GM18505 (cell line): ENCODE measurements at regions not wholly inside any gene's neighbourhood (a gene's known extent, or its start where the extent isn't known, plus 50 kb on each side); places are given as distances from the start of the nearest gene placed in this dataset.
A peak's percentile ranks its signal among the peaks of the same experiment; 100 is the strongest.
"Not testable (repeated sequence)": the region's sequence is repeated elsewhere in the genome, so short reads cannot be mapped to it uniquely, and the experiment has no call there.

Experiments
- ATAC-seq: cut with Tn5 transposase; IDR thresholded peaks from one replicate; pipeline ENCODE4 v1.9.1; 2021; ENCODE audit not compliant: unreplicated experiment
- POLR2A ChIP-seq: IDR thresholded peaks from 4 replicates; pipeline ENCODE4 v1.6.1; 2011; ENCODE audit warnings: borderline replicate concordance; ENCODE audit not compliant: insufficient read depth, insufficient read length; ENCODE audit errors: extremely low read depth

- no peak for TF ChIP-seq POLR2A
- ATAC-seq, result no peak
These were observed 489.1 kb downstream of the SMARCA1 start for GRCh38 chrX:129034196-129034595.

- ATAC-seq, result no peak
- TF ChIP-seq POLR2A, result no peak
These were observed 497.1 kb downstream of the SMARCA1 start for GRCh38 chrX:129026202-129026601.

GRCh38 chrX:129025376-129025775, 497.9 kb downstream of the SMARCA1 start:
- ATAC-seq, result no peak
- TF ChIP-seq POLR2A, result no peak

GRCh38 chrX:129019412-129019811, 503.9 kb downstream of the SMARCA1 start:
- TF ChIP-seq POLR2A, result no peak
- no peak for ATAC-seq

- TF ChIP-seq POLR2A, result no peak
- no peak for ATAC-seq
These were observed 507.9 kb downstream of the SMARCA1 start for GRCh38 chrX:129015381-129015780.

GRCh38 chrX:129013574-129013973, 509.7 kb downstream of the SMARCA1 start:
- ATAC-seq, result no peak
- TF ChIP-seq POLR2A, result no peak

GRCh38 chrX:129007631-129008030, 515.7 kb downstream of the SMARCA1 start:
- TF ChIP-seq POLR2A, result no peak
- ATAC-seq, result no peak

- ATAC-seq, result no peak
- TF ChIP-seq POLR2A, result no peak
These were observed 516.8 kb downstream of the SMARCA1 start for GRCh38 chrX:129006491-129006890.

- no peak for TF ChIP-seq POLR2A
- ATAC-seq, result no peak
These were observed 522.5 kb downstream of the SMARCA1 start for GRCh38 chrX:129000797-129001196.

GRCh38 chrX:129000018-129000417, 523.3 kb downstream of the SMARCA1 start:
- no peak for TF ChIP-seq POLR2A
- no peak for ATAC-seq

- ATAC-seq, result no peak
- TF ChIP-seq POLR2A, result no peak
These were observed 531.0 kb downstream of the SMARCA1 start for GRCh38 chrX:128992107-128992971.

- ATAC-seq, result peak; percentile 78
- TF ChIP-seq POLR2A, result no peak
These were observed 547.5 kb downstream of the SMARCA1 start for GRCh38 chrX:128975745-128976144.

- ATAC-seq, result no peak
- TF ChIP-seq POLR2A, result no peak
These were observed 550.3 kb downstream of the SMARCA1 start for GRCh38 chrX:128973033-128973432.

- TF ChIP-seq POLR2A, result no peak
- ATAC-seq, result no peak
These were observed 562.0 kb downstream of the SMARCA1 start for GRCh38 chrX:128961290-128961689.

GRCh38 chrX:128954697-128955096, 568.6 kb downstream of the SMARCA1 start:
- ATAC-seq, result not testable (repeated sequence)
